NOMO-1 (cell line): ENCODE measurements at regions not wholly inside any gene's neighbourhood (a gene's known extent, or its start where the extent isn't known, plus 50 kb on each side); places are given as distances from the start of the nearest gene placed in this dataset.

Source experiments
- DNase-seq, 2 experiments: peaks; one replicate each; lab custom pipeline; 2025; ENCODE audit not compliant: unreplicated experiment in 2 of 2; lab: John Stamatoyannopoulos, UW

- no peak for DNase-seq
These were observed 52.5 kb upstream of the C9orf72 start for GRCh38 chr9:27625751-27626150.

- DNase-seq: no peak
These were observed 53.2 kb upstream of the C9orf72 start for GRCh38 chr9:27626244-27627187.

DNA sequence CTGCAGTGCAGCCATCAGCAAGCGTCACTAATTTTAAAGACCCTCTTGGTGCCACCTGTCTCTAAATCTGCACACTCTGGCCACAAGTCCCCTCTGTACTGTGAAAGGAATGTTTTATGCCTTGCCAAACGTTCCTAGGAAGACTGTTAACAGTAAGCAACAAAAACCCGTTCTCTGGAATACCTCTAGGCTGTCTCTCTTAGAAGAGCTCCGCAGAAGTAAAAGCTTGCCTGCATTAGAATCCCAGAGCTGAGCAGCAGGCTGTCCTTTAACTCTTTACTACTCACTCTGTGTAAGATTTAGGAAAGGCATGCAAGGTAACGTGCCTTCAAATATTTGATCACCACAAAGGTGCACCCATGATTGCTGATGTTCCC is 53.9 kb upstream of the C9orf72 start:
- DNase-seq: no peak

DNA sequence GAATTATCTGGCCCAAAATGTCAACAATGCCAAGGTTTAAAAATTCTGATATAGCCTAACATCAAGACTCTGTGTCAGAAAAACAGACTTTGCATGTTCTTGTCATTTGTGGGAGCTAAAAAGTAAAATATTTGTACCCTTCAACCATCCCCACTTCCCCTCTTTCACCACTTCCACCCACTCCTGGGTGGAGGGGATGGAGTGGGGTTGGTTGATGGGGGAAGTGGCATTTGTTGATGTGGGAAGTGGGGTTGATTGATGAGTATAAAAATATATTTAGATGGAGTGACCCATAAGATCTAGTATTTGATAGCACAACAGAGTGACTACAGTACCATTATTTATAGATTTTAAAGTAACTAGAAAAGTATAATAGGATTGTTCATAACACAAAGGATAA is 55.0 kb upstream of the C9orf72 start:
- no peak for DNase-seq

DNA sequence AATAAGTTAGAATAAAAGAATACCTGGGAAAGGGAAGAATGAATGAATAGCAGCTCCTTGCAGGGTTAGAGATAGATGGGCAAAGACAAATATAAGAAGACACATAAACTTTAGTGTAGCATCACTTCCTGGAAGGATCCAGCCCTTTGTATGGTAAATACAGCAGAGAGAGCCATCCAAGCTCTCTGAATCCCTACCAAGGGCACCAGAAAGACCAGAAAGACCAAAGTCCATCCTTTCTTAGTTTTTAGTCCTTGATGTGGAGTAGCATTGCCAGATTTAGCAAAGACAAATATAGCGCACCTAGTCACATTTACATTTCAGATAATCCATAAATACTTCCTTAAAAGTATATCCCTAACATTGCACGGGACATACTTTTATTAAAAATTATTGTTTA is 56.1 kb upstream of the C9orf72 start:
- DNase-seq: no peak

- no peak for DNase-seq
These were observed 59.0 kb upstream of the C9orf72 start for GRCh38 chr9:27632254-27632653.

- no peak for DNase-seq
These were observed 60.5 kb upstream of the C9orf72 start for GRCh38 chr9:27633764-27634163.

DNA sequence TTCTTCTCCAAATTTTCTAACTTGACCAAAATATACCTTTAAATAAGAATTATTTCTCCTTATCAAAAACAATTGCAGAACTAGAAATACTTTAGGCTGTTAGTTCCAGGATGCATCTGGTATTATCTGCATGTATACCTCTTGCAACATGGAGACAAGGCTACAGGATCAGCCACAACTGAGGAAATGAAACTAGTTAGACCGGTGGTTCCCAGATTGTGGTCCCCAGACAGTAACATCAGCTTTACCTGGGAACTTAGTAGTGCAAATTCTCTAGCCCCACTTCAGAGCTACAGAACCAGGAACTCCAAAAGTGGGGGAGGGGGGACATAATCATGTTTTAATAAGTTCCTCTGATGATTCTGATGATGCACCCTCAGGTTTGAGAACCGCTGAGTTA is 61.6 kb upstream of the C9orf72 start:
- DNase-seq: no peak

DNA sequence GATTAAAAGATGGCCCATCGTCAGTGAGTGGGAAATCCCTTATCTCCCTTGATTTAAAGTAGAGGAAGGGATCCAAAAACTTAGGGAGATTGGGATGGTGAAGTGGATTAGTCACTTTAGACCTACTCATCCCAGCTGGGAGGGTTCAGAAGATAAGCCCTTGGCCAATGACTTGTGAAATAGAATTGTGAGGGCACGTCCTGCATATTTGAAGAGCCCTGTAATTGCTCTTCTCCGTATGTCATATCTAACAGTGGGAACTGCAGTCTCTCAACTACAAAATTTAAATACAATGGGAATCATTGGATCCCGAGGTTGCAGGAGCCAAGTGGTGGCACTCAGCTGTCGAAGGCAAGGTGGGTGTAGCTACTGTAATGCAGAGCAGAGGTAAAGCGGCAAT is 65.4 kb upstream of the C9orf72 start:
- DNase-seq: no peak

DNA sequence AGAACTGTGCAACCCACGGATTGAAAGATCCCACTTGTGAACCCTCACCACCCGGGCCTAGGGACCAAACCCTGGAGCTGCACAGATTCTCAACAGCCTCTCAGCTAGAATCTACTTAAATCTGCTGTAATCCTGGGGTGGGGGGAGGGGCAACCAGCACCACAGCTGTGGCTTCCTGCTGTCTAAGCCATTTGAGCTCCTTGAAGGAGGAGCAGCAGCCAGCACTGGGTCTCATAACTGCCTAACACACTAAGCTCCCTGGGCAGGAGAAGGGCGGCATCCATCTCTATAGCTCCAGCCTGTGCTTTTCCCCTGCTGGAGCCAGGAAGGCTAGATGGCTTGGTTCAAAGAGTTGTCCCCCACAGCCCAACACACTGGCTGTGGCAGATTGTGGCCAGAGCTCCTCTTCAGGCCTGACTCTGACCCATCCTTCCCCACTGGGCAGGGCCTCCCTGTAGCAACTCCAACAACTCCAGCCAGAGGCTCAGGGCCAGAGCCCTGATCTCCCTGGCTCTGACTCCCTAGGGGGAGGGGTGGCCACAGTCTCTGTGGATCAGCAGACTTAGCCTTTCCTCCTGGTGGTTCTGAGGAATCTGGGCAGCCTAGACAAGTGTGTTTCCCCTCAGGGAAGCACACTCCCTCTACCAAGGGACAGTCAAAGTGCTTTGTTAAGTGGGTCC is 72.0 kb upstream of the C9orf72 start:
- no peak for DNase-seq

DNA sequence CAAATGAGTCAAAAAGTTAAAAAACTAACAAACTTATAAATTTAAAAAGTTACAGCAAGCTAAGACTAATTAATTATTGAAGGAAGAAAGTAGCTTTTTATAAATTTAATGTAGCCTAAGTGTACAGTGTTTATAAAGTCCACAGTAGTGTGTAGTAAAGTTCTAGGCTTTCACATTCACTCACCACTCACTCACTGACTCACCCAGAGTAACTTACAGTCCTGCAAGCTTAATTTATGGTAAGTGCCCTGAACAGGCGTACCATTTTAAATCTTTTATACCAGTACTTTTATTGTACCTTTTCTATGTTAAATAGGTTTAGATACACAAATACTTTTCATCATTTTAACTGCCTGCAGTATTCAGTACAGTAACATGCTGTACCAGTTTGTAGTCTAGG is 80.0 kb upstream of the C9orf72 start:
- no peak for DNase-seq

DNA sequence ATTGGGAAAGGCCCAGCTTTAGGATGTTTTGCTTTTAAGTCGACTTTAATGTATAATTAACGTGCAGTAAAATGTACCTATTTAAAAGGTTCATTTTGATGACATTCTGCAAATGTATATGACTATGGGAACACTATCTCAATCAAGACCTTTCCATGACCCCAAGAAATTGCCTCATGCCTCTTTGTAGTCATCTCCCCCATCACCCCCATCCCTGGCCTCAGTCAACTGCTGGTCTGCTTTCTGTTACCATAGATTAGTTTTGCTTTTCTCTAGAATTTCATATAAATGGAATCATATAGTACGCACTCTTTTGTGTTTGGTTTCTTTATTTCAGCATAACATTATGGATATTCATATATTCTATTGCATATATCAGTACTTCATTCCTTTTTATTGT is 80.7 kb upstream of the C9orf72 start:
- no peak for DNase-seq

DNA sequence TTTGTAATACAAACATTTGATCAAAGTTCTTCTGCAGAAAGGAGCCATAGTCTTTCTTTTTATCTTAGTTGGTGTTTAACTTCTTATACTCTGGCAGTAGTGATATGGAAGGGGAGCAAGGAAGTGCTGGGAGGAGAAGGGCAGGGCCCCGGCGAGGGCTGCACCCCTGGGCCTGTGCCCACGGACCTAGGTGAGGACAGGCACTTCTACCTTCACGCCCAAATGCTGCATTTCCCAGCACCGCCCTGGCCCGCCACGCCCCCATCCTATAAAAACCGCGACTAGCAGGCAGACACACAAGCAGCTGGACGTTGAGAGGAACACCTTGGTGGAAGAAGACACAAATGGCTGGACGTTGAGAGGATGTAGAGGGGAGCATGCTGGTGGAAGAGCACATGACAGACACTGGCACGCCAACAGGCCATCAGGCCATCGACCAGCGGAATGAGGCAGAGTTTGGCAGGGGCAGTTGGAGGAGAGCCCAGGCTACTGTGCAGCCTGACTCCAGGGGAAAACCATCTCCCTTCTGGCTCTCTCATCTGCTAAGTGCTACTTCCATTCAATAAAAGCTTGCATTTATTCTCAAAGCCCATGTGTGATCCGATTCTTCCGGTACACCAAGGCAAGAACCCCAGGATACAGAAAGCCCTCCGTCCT is 81.5 kb upstream of the C9orf72 start:
- no peak for DNase-seq

DNA sequence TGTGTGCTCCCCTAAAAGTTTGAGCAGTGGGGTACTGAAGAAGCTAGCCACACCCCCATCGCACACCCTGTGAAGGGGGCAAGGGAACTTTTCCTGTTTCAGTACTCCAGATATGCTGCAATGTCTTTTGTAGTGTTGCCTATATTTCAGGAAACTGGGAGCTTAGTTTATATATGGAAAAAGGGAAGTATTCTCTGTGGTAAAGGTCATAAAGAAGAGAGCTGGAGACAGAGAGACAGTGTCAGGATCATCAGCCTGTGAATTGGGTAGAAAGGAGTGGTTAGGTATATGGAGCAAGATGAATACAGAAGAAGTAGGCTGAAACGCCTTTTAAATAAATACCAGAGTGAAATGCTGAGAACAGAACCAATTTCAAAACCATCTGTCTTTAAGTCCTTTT is 82.2 kb upstream of the C9orf72 start:
- DNase-seq: no peak

GRCh38 chr9:27659001-27659400 is 85.7 kb upstream of the C9orf72 start:
- DNase-seq: no peak

GRCh38 chr9:27659571-27659970 is 86.3 kb upstream of the C9orf72 start:
- DNase-seq: no peak

DNA sequence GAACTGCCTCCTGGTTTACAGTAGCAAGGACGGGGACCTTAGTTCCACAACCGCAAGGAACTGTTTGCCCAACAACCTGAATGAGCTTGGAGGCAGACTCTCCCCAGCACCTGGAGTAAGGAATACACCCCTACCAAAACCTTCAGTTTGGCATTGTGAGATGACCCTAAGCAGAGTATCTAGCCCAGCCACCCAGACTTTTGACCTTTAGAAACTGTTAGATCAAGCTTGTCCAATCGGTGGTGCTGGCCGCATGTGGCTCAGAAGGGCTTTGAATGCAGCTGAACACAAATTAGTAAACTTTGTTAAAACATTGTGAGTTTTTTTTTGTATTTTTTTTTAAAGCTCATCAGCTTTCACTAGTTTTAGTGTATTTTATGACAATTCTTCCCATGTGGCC is 86.9 kb upstream of the C9orf72 start:
- no peak for DNase-seq

DNA sequence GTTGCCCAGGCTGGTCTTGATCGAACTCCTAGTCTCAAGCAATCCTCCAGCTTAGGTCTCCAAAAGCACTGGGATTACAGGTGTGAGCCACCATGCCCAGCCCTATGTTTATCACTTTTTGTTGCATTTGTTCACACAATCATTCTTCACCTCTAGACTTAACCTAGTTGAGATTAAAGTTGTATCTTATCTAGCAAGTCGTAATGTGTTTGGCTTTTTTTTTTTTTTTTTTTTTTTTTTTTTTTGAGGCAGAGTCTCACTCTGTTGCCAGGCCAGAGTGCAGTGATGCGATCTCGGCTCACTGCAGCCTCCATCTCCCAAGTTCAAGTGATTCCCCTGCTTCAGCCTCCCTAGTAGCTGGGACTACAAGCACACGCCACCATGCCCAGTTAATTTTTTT is 90.2 kb upstream of the C9orf72 start:
- DNase-seq: no peak

- no peak for DNase-seq
These were observed 91.0 kb upstream of the C9orf72 start for GRCh38 chr9:27664121-27664779.

DNA sequence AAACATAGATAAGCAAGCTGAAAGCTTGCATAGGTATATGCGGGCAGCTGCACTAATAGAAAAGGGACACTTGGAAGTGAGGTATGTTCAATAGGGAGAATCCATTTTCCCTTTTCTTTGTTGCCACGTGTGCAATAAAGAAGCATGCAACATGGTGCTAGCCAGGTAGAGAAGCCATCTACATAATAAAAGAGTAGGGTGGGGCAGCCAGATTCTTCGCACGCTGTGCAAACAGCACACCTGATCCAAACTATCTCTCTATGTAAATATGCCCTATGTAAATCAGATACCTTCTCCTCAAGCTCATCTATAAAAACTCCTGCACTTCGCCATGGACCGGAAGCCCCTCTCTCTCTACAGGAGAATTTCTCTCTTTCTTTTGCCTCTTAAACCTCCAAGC is 91.9 kb upstream of the C9orf72 start:
- no peak for DNase-seq

- no peak for DNase-seq
These were observed 95.0 kb upstream of the C9orf72 start for GRCh38 chr9:27668280-27668679.
